Panc1 (cell line): ENCODE measurements at regions not wholly inside any gene's neighbourhood (a gene's known extent, or its start where the extent isn't known, plus 50 kb on each side); places are given as distances from the start of the nearest gene placed in this dataset.

Experiments used
- ATAC-seq: fragments of 200-7000 bp; cut with Tn5 transposase; 2 replicates; pipeline ENCODE4 v1.9.1; 2020; ENCODE audit warnings: mild to moderate bottlenecking, moderate library complexity
- BruUV-seq: library from RNA; stranded (reverse); fragments of 400-500 nt; replicated peaks from 2 replicates; lab custom pipeline; 2021; lab: Mats Ljungman, UMichigan
- CTCF ChIA-PET: fragments of 300-600 bp; sonication (Branson Sonifier 250); formaldehyde crosslinking; loops from one replicate; lab custom pipeline; 2022; ENCODE audit warnings: antibody characterized with exemption; lab: Charles Lee
- POLR2A ChIA-PET: fragments of 300-600 bp; sonication (Branson Sonifier 250); formaldehyde crosslinking; loops from one replicate; lab custom pipeline; 2022; ENCODE audit warnings: antibody characterized with exemption; lab: Charles Lee
- DNase-seq: peaks from one replicate; pipeline ENCODE4 v3.0.0-alpha.2; 2010; ENCODE audit warnings: low read depth, low spot score
- H3K27ac ChIP-seq: 2 replicates; pipeline ENCODE4 v1.5.1; 2011; ENCODE audit warnings: mild to moderate bottlenecking, low read length, inconsistent platforms
- H3K27me3 ChIP-seq: fragments of 200-500 bp; sonication (Bioruptor generic); 2 replicates; pipeline ENCODE4 v1.6.0; 2014; ENCODE audit warnings: low read length, inconsistent platforms; ENCODE audit not compliant: control insufficient read depth, insufficient read depth
- H3K36me3 ChIP-seq: fragments of 200-500 bp; sonication (Bioruptor generic); 2 replicates; pipeline ENCODE4 v1.5.1; 2014; ENCODE audit warnings: inconsistent platforms, mild to moderate bottlenecking, low read length, moderate library complexity; ENCODE audit not compliant: control insufficient read depth, insufficient read depth
- H3K4me1 ChIP-seq: 2 replicates; pipeline ENCODE4 v1.5.1; 2011; ENCODE audit warnings: inconsistent platforms, mild to moderate bottlenecking, low read length, moderate library complexity; ENCODE audit not compliant: control insufficient read depth, insufficient read depth
- H3K4me3 ChIP-seq, 2 experiments: 2 replicates each; pipeline ENCODE4 v1.5.1; 2011 to 2012; ENCODE audit warnings: low read depth in 2 of 2, low read length in 2 of 2, mild to moderate bottlenecking in 2 of 2, inconsistent platforms in 1 of 2, moderate library complexity in 1 of 2
- H3K9me3 ChIP-seq: fragments of 200-500 bp; sonication (Bioruptor generic); 2 replicates; pipeline ENCODE4 v1.5.1; 2014; ENCODE audit warnings: low read depth, mild to moderate bottlenecking, inconsistent platforms, low read length, moderate library complexity; ENCODE audit not compliant: control insufficient read depth, insufficient read depth
- CTCF ChIP-seq: fragments of 450-650 bp; IDR thresholded peaks from 2 replicates; pipeline ENCODE4 v1.5.1; 2017; ENCODE audit warnings: mild to moderate bottlenecking
- POLR2AphosphoS5 ChIP-seq: IDR thresholded peaks from 2 replicates; pipeline ENCODE4 v1.6.1; 2012; ENCODE audit warnings: mild to moderate bottlenecking, low read depth, low read length, moderate library complexity
- SIN3A ChIP-seq: IDR thresholded peaks from 2 replicates; pipeline ENCODE4 v1.6.1; 2012; ENCODE audit warnings: low read depth, mild to moderate bottlenecking, low read length, moderate library complexity, borderline replicate concordance; ENCODE audit not compliant: insufficient read depth
- TCF7L2 ChIP-seq: IDR thresholded peaks from 2 replicates; pipeline ENCODE4 v1.6.1; 2011; ENCODE audit warnings: mild to moderate bottlenecking, low read depth, low read length, inconsistent platforms
- in situ Hi-C: cut with HindIII; loops from 2 replicates; pipeline ENCODE4 v1.10.0; 2016; ENCODE audit warnings: low sequenced_read_pairs, low pct_unique_long_range_greater_than_20kb
- intact Hi-C: fragments of 100-400 bp; cut with micrococcal nuclease; formaldehyde crosslinking; loops from one replicate; pipeline ENCODE4 v1.10.0; 2022; ENCODE audit not compliant: unreplicated experiment
- TF ChIP-seq, protein P1 (sequence below), 2 experiments: IDR thresholded peaks; 2 replicates each; pipeline ENCODE4 v1.6.1; 2011 to 2012; ENCODE audit warnings: low read depth in 2 of 2, control low read depth in 1 of 2, low read length in 1 of 2, mild to moderate bottlenecking in 1 of 2, moderate library complexity in 1 of 2; ENCODE audit not compliant: insufficient read depth in 1 of 2

- POLR2A ChIA-PET = no interaction called here
- Histone ChIP-seq H3K27me3 (no peaks in the 10 kb centered on the region), H3K4me1 (no peaks in the 10 kb centered on the region), H3K27ac (no peak overlapping the region), H3K4me3 (no peak overlapping the region), H3K9me3 (no peaks in the 10 kb centered on the region), H3K36me3 (no peaks in the 10 kb centered on the region)
- no peak for ATAC-seq
- intact Hi-C loops (no loop called here), in situ Hi-C loops (no loop called here)
- TF ChIP-seq SIN3A (no peak), CTCF (no peak), TCF7L2 (no peak), POLR2AphosphoS5 (no peak)
- TF ChIP-seq, protein P1, sequence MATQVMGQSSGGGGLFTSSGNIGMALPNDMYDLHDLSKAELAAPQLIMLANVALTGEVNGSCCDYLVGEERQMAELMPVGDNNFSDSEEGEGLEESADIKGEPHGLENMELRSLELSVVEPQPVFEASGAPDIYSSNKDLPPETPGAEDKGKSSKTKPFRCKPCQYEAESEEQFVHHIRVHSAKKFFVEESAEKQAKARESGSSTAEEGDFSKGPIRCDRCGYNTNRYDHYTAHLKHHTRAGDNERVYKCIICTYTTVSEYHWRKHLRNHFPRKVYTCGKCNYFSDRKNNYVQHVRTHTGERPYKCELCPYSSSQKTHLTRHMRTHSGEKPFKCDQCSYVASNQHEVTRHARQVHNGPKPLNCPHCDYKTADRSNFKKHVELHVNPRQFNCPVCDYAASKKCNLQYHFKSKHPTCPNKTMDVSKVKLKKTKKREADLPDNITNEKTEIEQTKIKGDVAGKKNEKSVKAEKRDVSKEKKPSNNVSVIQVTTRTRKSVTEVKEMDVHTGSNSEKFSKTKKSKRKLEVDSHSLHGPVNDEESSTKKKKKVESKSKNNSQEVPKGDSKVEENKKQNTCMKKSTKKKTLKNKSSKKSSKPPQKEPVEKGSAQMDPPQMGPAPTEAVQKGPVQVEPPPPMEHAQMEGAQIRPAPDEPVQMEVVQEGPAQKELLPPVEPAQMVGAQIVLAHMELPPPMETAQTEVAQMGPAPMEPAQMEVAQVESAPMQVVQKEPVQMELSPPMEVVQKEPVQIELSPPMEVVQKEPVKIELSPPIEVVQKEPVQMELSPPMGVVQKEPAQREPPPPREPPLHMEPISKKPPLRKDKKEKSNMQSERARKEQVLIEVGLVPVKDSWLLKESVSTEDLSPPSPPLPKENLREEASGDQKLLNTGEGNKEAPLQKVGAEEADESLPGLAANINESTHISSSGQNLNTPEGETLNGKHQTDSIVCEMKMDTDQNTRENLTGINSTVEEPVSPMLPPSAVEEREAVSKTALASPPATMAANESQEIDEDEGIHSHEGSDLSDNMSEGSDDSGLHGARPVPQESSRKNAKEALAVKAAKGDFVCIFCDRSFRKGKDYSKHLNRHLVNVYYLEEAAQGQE (IDR thresholded peaks at IDR 0.05; ENCODE audit: insufficient read depth in 1 of 2, low read depth in 2 of 2, low read length in 1 of 2) = no peak
- DNase-seq = no peak
- CTCF ChIA-PET = no interaction called here
- BruUV-seq = no TSS peak
These were observed 895.5 kb downstream of the ROBO2 start for GRCh38 chr3:77935418-77935817.

GRCh38 chr3:77939726-77940125 is 899.8 kb downstream of the ROBO2 start:
- Histone ChIP-seq H3K36me3 (no peaks in the 10 kb centered on the region), H3K27ac (no peak overlapping the region), H3K27me3 (no peaks in the 10 kb centered on the region), H3K4me1 (no peaks in the 10 kb centered on the region), H3K9me3 (no peaks in the 10 kb centered on the region), H3K4me3 (no peak overlapping the region)
- intact Hi-C loops = no loop called here
- no peak for TF ChIP-seq CTCF
- no peak for TF ChIP-seq POLR2AphosphoS5
- no peak for TF ChIP-seq TCF7L2
- TF ChIP-seq, protein P1 (IDR thresholded peaks at IDR 0.05; ENCODE audit: insufficient read depth in 1 of 2, low read depth in 2 of 2, low read length in 1 of 2) = no peak
- no peak for TF ChIP-seq SIN3A
- CTCF ChIA-PET = no interaction called here
- in situ Hi-C loops = no loop called here
- ATAC-seq (no peak), DNase-seq (no peak)
- POLR2A ChIA-PET = no interaction called here
- BruUV-seq = no TSS peak
